T-helper 1 cell treated with Interleukin-12 subunit alpha and Interleukin-12 subunit beta and Interleukin-4 antibody, amounts not matched to agents 30 μg/mL and 1 μg/mL, for 36 hours (primary cell): ENCODE measurements at regions not wholly inside any gene's neighbourhood (a gene's known extent, or its start where the extent isn't known, plus 50 kb on each side); places are given as distances from the start of the nearest gene placed in this dataset.

Experiments used
- H3K27ac Mint-ChIP-seq: one replicate; pipeline ENCODE4 v1.8.0; 2021; ENCODE audit warnings: mild to moderate bottlenecking, mixed read lengths
- H3K27me3 Mint-ChIP-seq: one replicate; pipeline ENCODE4 v1.8.0; 2021; ENCODE audit warnings: low read depth, mixed read lengths
- H3K36me3 Mint-ChIP-seq: one replicate; pipeline ENCODE4 v1.8.0; 2021; ENCODE audit warnings: low read depth, mixed read lengths
- H3K4me1 Mint-ChIP-seq: one replicate; pipeline ENCODE4 v1.8.0; 2021; ENCODE audit warnings: low read depth, mixed read lengths
- H3K4me3 Mint-ChIP-seq: one replicate; pipeline ENCODE4 v1.8.0; 2021; ENCODE audit warnings: mild to moderate bottlenecking, moderate library complexity, mixed read lengths
- H3K9me3 Mint-ChIP-seq: one replicate; pipeline ENCODE4 v1.8.0; 2021; ENCODE audit warnings: mixed read lengths

- no peak overlapping the region for H3K27ac Mint-ChIP-seq
- no peaks in the 10 kb centered on the region for H3K27me3 Mint-ChIP-seq
- no peaks in the 10 kb centered on the region for H3K36me3 Mint-ChIP-seq
- no peaks in the 10 kb centered on the region for H3K9me3 Mint-ChIP-seq
- H3K4me1 Mint-ChIP-seq = no peaks in the 10 kb centered on the region
- H3K4me3 Mint-ChIP-seq = no peak overlapping the region
Observed at GRCh38 chr10:121064491-121064890, 213.3 kb downstream of the WDR11 start.

- H3K4me1 Mint-ChIP-seq = no peaks in the 10 kb centered on the region
- H3K27ac Mint-ChIP-seq = no peak overlapping the region
- H3K4me3 Mint-ChIP-seq = no peak overlapping the region
- no peaks in the 10 kb centered on the region for H3K36me3 Mint-ChIP-seq
- no peaks in the 10 kb centered on the region for H3K9me3 Mint-ChIP-seq
- no peaks in the 10 kb centered on the region for H3K27me3 Mint-ChIP-seq
Observed at GRCh38 chr10:121065330-121065729, 214.2 kb downstream of the WDR11 start.

GRCh38 chr10:121069061-121069850 lies 218.1 kb downstream of the WDR11 start:
- Mint-ChIP-seq H3K27ac (no peak overlapping the region), H3K4me3 (no peak overlapping the region), H3K4me1 (no peaks in the 10 kb centered on the region), H3K27me3 (no peaks in the 10 kb centered on the region), H3K9me3 (no peaks in the 10 kb centered on the region), H3K36me3 (no peaks in the 10 kb centered on the region)

- no peaks in the 10 kb centered on the region for H3K36me3 Mint-ChIP-seq
- H3K4me3 Mint-ChIP-seq = no peak overlapping the region
- no peaks in the 10 kb centered on the region for H3K4me1 Mint-ChIP-seq
- H3K9me3 Mint-ChIP-seq = no peaks in the 10 kb centered on the region
- no peak overlapping the region for H3K27ac Mint-ChIP-seq
- H3K27me3 Mint-ChIP-seq = no peaks in the 10 kb centered on the region
Observed at GRCh38 chr10:121070275-121071070, 219.3 kb downstream of the WDR11 start.

- Mint-ChIP-seq H3K36me3 (no peaks in the 10 kb centered on the region), H3K4me3 (no peak overlapping the region), H3K27ac (no peak overlapping the region), H3K4me1 (no peaks in the 10 kb centered on the region), H3K9me3 (no peaks in the 10 kb centered on the region), H3K27me3 (no peaks in the 10 kb centered on the region)
Observed at GRCh38 chr10:121071901-121072300, 220.7 kb downstream of the WDR11 start.

GRCh38 chr10:121073728-121074127 lies 222.6 kb downstream of the WDR11 start:
- H3K36me3 Mint-ChIP-seq = no peaks in the 10 kb centered on the region

GRCh38 chr10:121076776-121077715 lies 225.9 kb downstream of the WDR11 start:
- no peaks in the 10 kb centered on the region for H3K36me3 Mint-ChIP-seq
- H3K9me3 Mint-ChIP-seq = no peaks in the 10 kb centered on the region
- no peak overlapping the region for H3K4me3 Mint-ChIP-seq
- no peaks in the 10 kb centered on the region for H3K27me3 Mint-ChIP-seq
- H3K4me1 Mint-ChIP-seq = no peaks in the 10 kb centered on the region
- H3K27ac Mint-ChIP-seq = no peak overlapping the region

More at GRCh38 chr10:121073728-121074127, 222.6 kb downstream of the WDR11 start:
- Mint-ChIP-seq H3K4me3 (no peak overlapping the region), H3K27ac (no peak overlapping the region), H3K4me1 (no peaks in the 10 kb centered on the region), H3K27me3 (no peaks in the 10 kb centered on the region), H3K9me3 (no peaks in the 10 kb centered on the region)

GRCh38 chr10:121078036-121078435 lies 226.9 kb downstream of the WDR11 start:
- Mint-ChIP-seq H3K27me3 (no peaks in the 10 kb centered on the region), H3K27ac (no peak overlapping the region), H3K9me3 (no peaks in the 10 kb centered on the region), H3K4me3 (no peak overlapping the region), H3K4me1 (no peaks in the 10 kb centered on the region), H3K36me3 (no peaks in the 10 kb centered on the region)

- no peaks in the 10 kb centered on the region for H3K27me3 Mint-ChIP-seq
- H3K36me3 Mint-ChIP-seq = no peaks in the 10 kb centered on the region
- no peaks in the 10 kb centered on the region for H3K9me3 Mint-ChIP-seq
- H3K4me1 Mint-ChIP-seq = no peaks in the 10 kb centered on the region
- H3K4me3 Mint-ChIP-seq = no peak overlapping the region
- H3K27ac Mint-ChIP-seq = no peak overlapping the region
Observed at GRCh38 chr10:121078672-121079102, 227.5 kb downstream of the WDR11 start.

GRCh38 chr10:121079226-121079625 lies 228.1 kb downstream of the WDR11 start:
- no peak overlapping the region for H3K27ac Mint-ChIP-seq
- no peaks in the 10 kb centered on the region for H3K36me3 Mint-ChIP-seq
- H3K27me3 Mint-ChIP-seq = no peaks in the 10 kb centered on the region
- H3K4me3 Mint-ChIP-seq = no peak overlapping the region
- no peaks in the 10 kb centered on the region for H3K4me1 Mint-ChIP-seq
- H3K9me3 Mint-ChIP-seq = no peaks in the 10 kb centered on the region

GRCh38 chr10:121080281-121080891 lies 229.2 kb downstream of the WDR11 start:
- no peak overlapping the region for H3K27ac Mint-ChIP-seq
- H3K27me3 Mint-ChIP-seq = no peaks in the 10 kb centered on the region
- no peak overlapping the region for H3K4me3 Mint-ChIP-seq
- no peaks in the 10 kb centered on the region for H3K36me3 Mint-ChIP-seq
- H3K4me1 Mint-ChIP-seq = no peaks in the 10 kb centered on the region
- H3K9me3 Mint-ChIP-seq = no peaks in the 10 kb centered on the region

- Mint-ChIP-seq H3K9me3 (no peaks in the 10 kb centered on the region), H3K27me3 (no peaks in the 10 kb centered on the region), H3K36me3 (no peaks in the 10 kb centered on the region), H3K4me3 (no peak overlapping the region), H3K27ac (no peak overlapping the region), H3K4me1 (no peaks in the 10 kb centered on the region)
Observed at GRCh38 chr10:121081306-121081705, 230.1 kb downstream of the WDR11 start.

- Mint-ChIP-seq H3K9me3 (no peaks in the 10 kb centered on the region), H3K4me3 (no peak overlapping the region), H3K27me3 (no peaks in the 10 kb centered on the region), H3K4me1 (no peaks in the 10 kb centered on the region), H3K36me3 (no peaks in the 10 kb centered on the region), H3K27ac (no peak overlapping the region)
Observed at GRCh38 chr10:121082984-121083383, 231.8 kb downstream of the WDR11 start.
